ENCODE measurements at regions not wholly inside any gene's neighbourhood (a gene's known extent, or its start where the extent isn't known, plus 50 kb on each side); places are given as distances from the start of the nearest gene placed in this dataset.
"Not testable (repeated sequence)": the region's sequence is repeated elsewhere in the genome, so short reads cannot be mapped to it uniquely, and the experiment has no call there.

- not testable (repeated sequence) for H3K4me1 ChIP-seq (ENCODE audit: control insufficient read depth in 1 of 2, insufficient read depth in 2 of 2, low read length in 2 of 2); H3K27ac ChIP-seq (ENCODE audit: low read length); H3K27me3 ChIP-seq (ENCODE audit: low read depth, low read length); H3K36me3 ChIP-seq (ENCODE audit: control insufficient read depth in 1 of 2, insufficient read depth in 2 of 2, low read length in 2 of 2); H3K4me3 ChIP-seq (ENCODE audit: low read depth in 1 of 2, low read length in 2 of 2); H3K9me3 ChIP-seq (ENCODE audit: control insufficient read depth in 1 of 2, low read length in 2 of 2)
These were observed 229.6 kb upstream of the KITLG start for GRCh38 chr12:88809841-88810240.

- H3K4me3 ChIP-seq (ENCODE audit: low read depth in 1 of 2, low read length in 2 of 2) = no peak overlapping the region
- no peaks in the 10 kb centered on the region for H3K27me3 ChIP-seq (ENCODE audit: low read depth, low read length)
- H3K9me3 ChIP-seq (ENCODE audit: control insufficient read depth in 1 of 2, low read length in 2 of 2) = no peaks in the 10 kb centered on the region
- H3K27ac ChIP-seq (ENCODE audit: low read length) = no peak overlapping the region
- no peaks in the 10 kb centered on the region for H3K36me3 ChIP-seq (ENCODE audit: control insufficient read depth in 1 of 2, insufficient read depth in 2 of 2, low read length in 2 of 2)
- H3K4me1 ChIP-seq (ENCODE audit: control insufficient read depth in 1 of 2, insufficient read depth in 2 of 2, low read length in 2 of 2) = no peaks in the 10 kb centered on the region
These were observed 225.4 kb upstream of the KITLG start for GRCh38 chr12:88805692-88806091.

GRCh38 chr12:88805286-88805685 lies 225.0 kb upstream of the KITLG start:
- H3K27ac ChIP-seq (ENCODE audit: low read length) = no peak overlapping the region
- H3K4me3 ChIP-seq (ENCODE audit: low read depth in 1 of 2, low read length in 2 of 2) = no peak overlapping the region
- H3K9me3 ChIP-seq (ENCODE audit: control insufficient read depth in 1 of 2, low read length in 2 of 2) = no peaks in the 10 kb centered on the region
- no peaks in the 10 kb centered on the region for H3K4me1 ChIP-seq (ENCODE audit: control insufficient read depth in 1 of 2, insufficient read depth in 2 of 2, low read length in 2 of 2)
- no peaks in the 10 kb centered on the region for H3K36me3 ChIP-seq (ENCODE audit: control insufficient read depth in 1 of 2, insufficient read depth in 2 of 2, low read length in 2 of 2)
- no peaks in the 10 kb centered on the region for H3K27me3 ChIP-seq (ENCODE audit: low read depth, low read length)

GRCh38 chr12:88802096-88802706 lies 221.9 kb upstream of the KITLG start:
- H3K27me3 ChIP-seq (ENCODE audit: low read depth, low read length) = no peaks in the 10 kb centered on the region

GRCh38 chr12:88801227-88802095 lies 221.2 kb upstream of the KITLG start:
- Histone ChIP-seq H3K27me3 (ENCODE audit: low read depth, low read length) (no peaks in the 10 kb centered on the region), H3K9me3 (ENCODE audit: control insufficient read depth in 1 of 2, low read length in 2 of 2) (no peaks in the 10 kb centered on the region), H3K27ac (ENCODE audit: low read length) (no peak overlapping the region), H3K4me1 (ENCODE audit: control insufficient read depth in 1 of 2, insufficient read depth in 2 of 2, low read length in 2 of 2) (no peaks in the 10 kb centered on the region), H3K4me3 (ENCODE audit: low read depth in 1 of 2, low read length in 2 of 2) (no peak overlapping the region), H3K36me3 (ENCODE audit: control insufficient read depth in 1 of 2, insufficient read depth in 2 of 2, low read length in 2 of 2) (no peaks in the 10 kb centered on the region)

More at GRCh38 chr12:88802096-88802706, 221.9 kb upstream of the KITLG start:
- no peaks in the 10 kb centered on the region for H3K4me1 ChIP-seq (ENCODE audit: control insufficient read depth in 1 of 2, insufficient read depth in 2 of 2, low read length in 2 of 2)
- no peak overlapping the region for H3K27ac ChIP-seq (ENCODE audit: low read length)
- H3K4me3 ChIP-seq (ENCODE audit: low read depth in 1 of 2, low read length in 2 of 2) = no peak overlapping the region
- H3K36me3 ChIP-seq (ENCODE audit: control insufficient read depth in 1 of 2, insufficient read depth in 2 of 2, low read length in 2 of 2) = no peaks in the 10 kb centered on the region
- no peaks in the 10 kb centered on the region for H3K9me3 ChIP-seq (ENCODE audit: control insufficient read depth in 1 of 2, low read length in 2 of 2)

GRCh38 chr12:88793096-88793495 lies 212.8 kb upstream of the KITLG start:
- H3K4me1 ChIP-seq (ENCODE audit: control insufficient read depth in 1 of 2, insufficient read depth in 2 of 2, low read length in 2 of 2) = no peaks in the 10 kb centered on the region
- H3K36me3 ChIP-seq (ENCODE audit: control insufficient read depth in 1 of 2, insufficient read depth in 2 of 2, low read length in 2 of 2) = no peaks in the 10 kb centered on the region
- no peaks in the 10 kb centered on the region for H3K27me3 ChIP-seq (ENCODE audit: low read depth, low read length)
- no peak overlapping the region for H3K27ac ChIP-seq (ENCODE audit: low read length)
- no peak overlapping the region for H3K4me3 ChIP-seq (ENCODE audit: low read depth in 1 of 2, low read length in 2 of 2)
- peaks cover 0 to 10% of the 10 kb centered on the region in 2 donors for H3K9me3 ChIP-seq (ENCODE audit: control insufficient read depth in 1 of 2, low read length in 2 of 2)

GRCh38 chr12:88790231-88790630 lies 210.0 kb upstream of the KITLG start:
- Histone ChIP-seq H3K9me3 (ENCODE audit: control insufficient read depth in 1 of 2, low read length in 2 of 2) (peaks cover 0 to 10% of the 10 kb centered on the region in 2 donors), H3K27me3 (ENCODE audit: low read depth, low read length) (no peaks in the 10 kb centered on the region), H3K36me3 (ENCODE audit: control insufficient read depth in 1 of 2, insufficient read depth in 2 of 2, low read length in 2 of 2) (no peaks in the 10 kb centered on the region), H3K4me1 (ENCODE audit: control insufficient read depth in 1 of 2, insufficient read depth in 2 of 2, low read length in 2 of 2) (no peaks in the 10 kb centered on the region), H3K27ac (ENCODE audit: low read length) (no peak overlapping the region), H3K4me3 (ENCODE audit: low read depth in 1 of 2, low read length in 2 of 2) (no peak overlapping the region)

GRCh38 chr12:88784166-88784565 lies 203.9 kb upstream of the KITLG start:
- Histone ChIP-seq H3K9me3 (ENCODE audit: control insufficient read depth in 1 of 2, low read length in 2 of 2) (no peaks in the 10 kb centered on the region), H3K4me1 (ENCODE audit: control insufficient read depth in 1 of 2, insufficient read depth in 2 of 2, low read length in 2 of 2) (no peaks in the 10 kb centered on the region), H3K27me3 (ENCODE audit: low read depth, low read length) (no peaks in the 10 kb centered on the region), H3K36me3 (ENCODE audit: control insufficient read depth in 1 of 2, insufficient read depth in 2 of 2, low read length in 2 of 2) (no peaks in the 10 kb centered on the region), H3K4me3 (ENCODE audit: low read depth in 1 of 2, low read length in 2 of 2) (no peak overlapping the region), H3K27ac (ENCODE audit: low read length) (no peak overlapping the region)

- no peak overlapping the region for H3K27ac ChIP-seq (ENCODE audit: low read length)
- H3K36me3 ChIP-seq (ENCODE audit: control insufficient read depth in 1 of 2, insufficient read depth in 2 of 2, low read length in 2 of 2) = no peaks in the 10 kb centered on the region
- no peaks in the 10 kb centered on the region for H3K27me3 ChIP-seq (ENCODE audit: low read depth, low read length)
- H3K9me3 ChIP-seq (ENCODE audit: control insufficient read depth in 1 of 2, low read length in 2 of 2) = no peaks in the 10 kb centered on the region
- no peak overlapping the region for H3K4me3 ChIP-seq (ENCODE audit: low read depth in 1 of 2, low read length in 2 of 2)
- H3K4me1 ChIP-seq (ENCODE audit: control insufficient read depth in 1 of 2, insufficient read depth in 2 of 2, low read length in 2 of 2) = no peaks in the 10 kb centered on the region
These were observed 202.1 kb upstream of the KITLG start for GRCh38 chr12:88782351-88782750.

GRCh38 chr12:88781909-88782308 lies 201.6 kb upstream of the KITLG start:
- no peaks in the 10 kb centered on the region for H3K9me3 ChIP-seq (ENCODE audit: control insufficient read depth in 1 of 2, low read length in 2 of 2)
- H3K27ac ChIP-seq (ENCODE audit: low read length) = no peak overlapping the region

GRCh38 chr12:88778064-88778463 lies 197.8 kb upstream of the KITLG start:
- no peak overlapping the region for H3K27ac ChIP-seq (ENCODE audit: low read length)
- no peaks in the 10 kb centered on the region for H3K4me1 ChIP-seq (ENCODE audit: control insufficient read depth in 1 of 2, insufficient read depth in 2 of 2, low read length in 2 of 2)

More at GRCh38 chr12:88781909-88782308, 201.6 kb upstream of the KITLG start:
- H3K36me3 ChIP-seq (ENCODE audit: control insufficient read depth in 1 of 2, insufficient read depth in 2 of 2, low read length in 2 of 2) = no peaks in the 10 kb centered on the region
- H3K4me1 ChIP-seq (ENCODE audit: control insufficient read depth in 1 of 2, insufficient read depth in 2 of 2, low read length in 2 of 2) = no peaks in the 10 kb centered on the region
- no peaks in the 10 kb centered on the region for H3K27me3 ChIP-seq (ENCODE audit: low read depth, low read length)
- no peak overlapping the region for H3K4me3 ChIP-seq (ENCODE audit: low read depth in 1 of 2, low read length in 2 of 2)

More at GRCh38 chr12:88778064-88778463, 197.8 kb upstream of the KITLG start:
- Histone ChIP-seq H3K4me3 (ENCODE audit: low read depth in 1 of 2, low read length in 2 of 2) (no peak overlapping the region), H3K9me3 (ENCODE audit: control insufficient read depth in 1 of 2, low read length in 2 of 2) (no peaks in the 10 kb centered on the region), H3K27me3 (ENCODE audit: low read depth, low read length) (no peaks in the 10 kb centered on the region), H3K36me3 (ENCODE audit: control insufficient read depth in 1 of 2, insufficient read depth in 2 of 2, low read length in 2 of 2) (no peaks in the 10 kb centered on the region)
